GM19240 (cell line): ENCODE measurements at regions not wholly inside any gene's neighbourhood (a gene's known extent, or its start where the extent isn't known, plus 50 kb on each side); places are given as distances from the start of the nearest gene placed in this dataset.
"Not testable (repeated sequence)": the region's sequence is repeated elsewhere in the genome, so short reads cannot be mapped to it uniquely, and the experiment has no call there.

Experiments used
- DNase-seq: peaks from one replicate; pipeline ENCODE4 v3.0.0; 2011; ENCODE audit warnings: low spot score; ENCODE audit not compliant: insufficient read length

- DNase-seq: no peak
Observed at GRCh38 chr2:76027761-76028160, 317.0 kb upstream of the GCFC2 start.

DNA sequence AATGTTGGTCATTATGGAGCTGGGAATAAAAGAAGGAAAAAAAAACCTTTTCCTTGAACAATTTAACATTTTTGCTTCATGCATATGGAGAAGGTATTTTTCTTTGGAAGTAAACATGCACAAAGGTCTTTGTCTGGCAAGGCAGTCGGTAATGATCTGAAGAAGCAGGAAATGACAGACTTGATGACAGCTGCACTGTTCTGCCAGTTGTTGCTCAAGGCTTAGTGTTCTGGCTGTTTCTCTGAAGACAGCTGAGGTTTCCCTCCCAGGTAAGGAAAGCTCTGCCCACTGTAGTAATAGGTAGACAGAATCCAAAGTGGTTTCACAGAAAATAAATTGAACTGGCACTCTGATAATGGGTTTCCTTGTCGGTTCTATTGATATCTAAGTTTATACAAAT is 308.4 kb upstream of the GCFC2 start:
- no peak for DNase-seq

GRCh38 chr2:76009484-76009883 is 298.8 kb upstream of the GCFC2 start:
- DNase-seq: no peak

DNA sequence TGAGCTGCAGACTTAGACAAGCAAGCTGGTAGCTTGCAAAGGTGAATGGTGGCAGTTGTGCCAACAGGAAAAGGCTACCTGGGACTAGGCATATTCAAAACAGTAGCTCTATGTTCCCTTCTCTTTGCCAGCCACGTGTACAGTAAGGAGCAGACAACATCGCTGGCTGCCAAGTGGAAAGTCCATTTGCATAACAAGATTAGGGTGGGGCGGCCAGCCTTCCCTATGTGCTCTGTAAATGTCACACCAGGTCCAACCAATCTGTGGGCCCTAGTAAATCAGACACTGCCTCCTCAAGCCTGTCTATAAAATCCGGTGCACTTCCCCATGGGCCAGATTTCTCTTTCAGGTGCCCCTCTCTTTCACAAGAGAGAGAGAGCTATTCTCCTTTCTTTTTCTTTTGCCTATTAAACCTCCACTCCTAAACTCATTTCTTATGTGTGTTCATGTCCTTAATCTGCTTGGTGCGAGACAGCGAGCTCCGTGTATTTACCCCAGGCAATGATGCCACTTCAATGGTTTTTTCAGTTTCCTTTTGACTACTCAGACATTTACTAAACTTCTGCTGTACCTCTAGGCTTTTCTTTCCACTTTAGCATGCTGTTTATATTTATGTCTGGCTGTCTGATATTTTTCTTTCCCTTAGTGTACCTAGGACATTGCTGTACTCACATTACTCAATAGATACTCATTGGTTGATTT is 297.4 kb upstream of the GCFC2 start:
- DNase-seq: no peak

DNA sequence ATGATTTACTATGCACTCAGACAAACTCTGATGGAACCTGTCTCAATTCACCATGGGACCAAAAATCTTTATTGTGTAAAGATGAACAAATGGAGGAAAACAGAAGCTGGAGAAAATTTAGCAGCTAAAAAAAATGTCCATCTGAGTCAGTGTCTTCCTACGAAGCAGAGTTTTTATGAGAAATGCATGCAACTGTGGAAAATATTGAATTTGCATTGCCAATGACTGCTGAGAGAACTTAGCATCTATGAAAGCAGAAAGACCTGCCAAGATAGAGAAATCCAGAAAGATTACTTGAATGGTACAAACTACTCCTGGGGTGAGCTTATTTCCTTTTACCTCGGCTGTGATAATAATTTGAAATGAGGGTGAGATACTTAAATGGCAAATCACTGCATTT is 289.7 kb upstream of the GCFC2 start:
- DNase-seq: no peak

GRCh38 chr2:75998451-75998850 is 287.7 kb upstream of the GCFC2 start:
- DNase-seq: no peak

DNA sequence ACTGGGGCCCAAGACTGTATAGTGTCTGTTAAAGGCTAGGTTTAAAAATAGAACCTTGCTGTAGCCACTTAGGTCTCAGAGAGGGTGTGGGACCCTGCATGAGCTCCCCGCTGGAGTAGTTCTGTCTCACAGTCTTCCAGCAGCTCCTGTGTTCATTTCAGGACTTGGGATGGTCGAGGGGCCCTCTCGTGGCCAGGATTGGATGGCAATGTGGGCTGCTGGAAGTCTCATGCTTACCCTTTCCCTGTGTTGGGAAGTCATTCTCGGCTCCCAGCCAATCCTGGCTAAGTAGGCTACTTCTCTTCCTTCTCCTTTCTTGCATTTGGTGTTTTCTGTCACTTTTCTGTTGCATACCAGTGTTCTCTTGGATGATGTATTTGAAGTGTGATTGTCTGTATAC is 284.0 kb upstream of the GCFC2 start:
- DNase-seq: no peak

DNA sequence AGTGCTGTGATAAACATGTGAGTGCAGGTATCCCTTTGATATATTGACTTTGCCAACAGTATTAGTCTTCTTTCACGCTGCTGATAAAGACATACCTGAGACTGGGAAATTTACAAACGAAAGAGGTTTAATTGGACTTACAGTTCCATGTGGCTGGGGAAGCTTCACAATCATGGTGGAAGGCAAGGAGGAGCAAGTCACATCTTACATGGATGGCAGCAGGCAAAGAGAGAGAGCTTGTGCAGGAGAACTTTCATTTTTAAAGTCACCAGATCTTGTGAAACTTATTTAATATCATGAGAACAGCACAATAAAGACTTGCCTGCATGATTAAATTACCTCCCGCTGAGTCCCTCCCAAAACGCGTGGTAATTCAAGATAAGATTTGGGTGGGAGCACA is 277.9 kb upstream of the GCFC2 start:
- DNase-seq: not testable (repeated sequence)

- DNase-seq: no peak
Observed at GRCh38 chr2:75986617-75987016, 275.9 kb upstream of the GCFC2 start.

GRCh38 chr2:75982719-75983118 is 272.0 kb upstream of the GCFC2 start:
- no peak for DNase-seq

DNA sequence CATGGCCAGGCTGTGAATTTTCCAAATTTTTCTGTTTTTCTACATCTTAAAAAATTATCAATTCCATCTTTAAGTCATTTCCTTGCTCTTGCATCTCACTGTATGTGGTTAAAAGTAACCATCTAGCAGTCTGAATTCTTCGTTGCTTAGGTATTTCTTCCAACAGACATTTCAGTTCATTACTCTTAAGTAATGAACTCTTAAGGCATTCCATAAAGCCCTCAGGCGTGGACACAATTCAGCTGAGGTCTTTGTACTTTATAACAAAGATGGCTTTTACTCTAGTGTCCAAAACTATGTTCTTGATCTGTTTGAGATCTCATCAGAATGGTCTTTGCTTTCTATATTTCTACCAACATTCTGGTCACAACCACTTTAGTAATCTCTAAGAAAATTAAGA is 253.9 kb upstream of the GCFC2 start:
- DNase-seq: no peak

DNA sequence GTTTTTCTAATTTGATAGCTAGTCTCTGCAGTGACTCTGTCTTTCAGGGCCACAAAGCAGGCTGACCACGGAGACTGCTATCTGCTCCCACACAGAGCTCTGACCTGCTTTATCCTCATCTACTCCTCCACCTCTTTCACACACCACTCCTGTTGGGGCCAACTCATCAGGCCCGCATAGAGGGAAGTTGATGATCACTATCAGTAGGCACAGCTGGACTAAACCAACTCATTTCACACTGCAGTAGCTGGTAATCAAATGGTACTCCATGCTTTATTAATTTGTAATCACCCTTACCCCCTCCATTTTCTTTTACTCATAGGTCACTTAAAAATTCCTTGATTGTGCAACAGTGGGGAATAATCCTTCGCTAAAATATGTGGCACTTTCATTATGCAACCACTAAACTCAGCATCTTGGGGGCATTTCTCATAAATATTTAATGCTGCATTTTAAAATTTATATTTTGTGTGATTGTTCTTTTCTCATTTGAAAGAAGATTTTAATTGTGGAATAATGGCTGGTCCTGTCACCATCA is 249.8 kb upstream of the GCFC2 start:
- no peak for DNase-seq

GRCh38 chr2:75959724-75960471 is 249.2 kb upstream of the GCFC2 start:
- DNase-seq: no peak

DNA sequence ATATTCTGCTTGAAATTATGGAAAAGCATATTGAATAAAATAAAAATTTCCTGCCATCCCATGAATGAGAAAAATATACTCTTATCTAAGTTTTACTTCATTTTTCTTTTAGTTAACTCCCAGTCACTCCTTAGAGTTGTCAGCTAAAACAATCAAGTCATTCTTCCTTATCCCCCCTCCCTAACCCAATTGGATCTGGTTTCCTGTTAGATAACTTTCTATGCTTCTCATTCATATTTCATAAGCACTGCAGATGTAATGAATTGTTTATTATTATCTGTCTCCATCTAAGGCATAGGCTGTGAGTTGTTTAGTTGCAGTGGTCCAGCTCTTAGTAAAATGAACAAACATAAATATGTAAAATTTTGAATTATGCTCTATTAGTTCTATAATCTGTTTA is 244.0 kb upstream of the GCFC2 start:
- DNase-seq: no peak

- no peak for DNase-seq
Observed at GRCh38 chr2:75952173-75952572, 241.5 kb upstream of the GCFC2 start.

GRCh38 chr2:75949385-75950030 is 238.8 kb upstream of the GCFC2 start:
- DNase-seq: no peak

- no peak for DNase-seq
Observed at GRCh38 chr2:75936311-75936710, 225.6 kb upstream of the GCFC2 start.

GRCh38 chr2:75932996-75933395 is 222.3 kb upstream of the GCFC2 start:
- no peak for DNase-seq

DNA sequence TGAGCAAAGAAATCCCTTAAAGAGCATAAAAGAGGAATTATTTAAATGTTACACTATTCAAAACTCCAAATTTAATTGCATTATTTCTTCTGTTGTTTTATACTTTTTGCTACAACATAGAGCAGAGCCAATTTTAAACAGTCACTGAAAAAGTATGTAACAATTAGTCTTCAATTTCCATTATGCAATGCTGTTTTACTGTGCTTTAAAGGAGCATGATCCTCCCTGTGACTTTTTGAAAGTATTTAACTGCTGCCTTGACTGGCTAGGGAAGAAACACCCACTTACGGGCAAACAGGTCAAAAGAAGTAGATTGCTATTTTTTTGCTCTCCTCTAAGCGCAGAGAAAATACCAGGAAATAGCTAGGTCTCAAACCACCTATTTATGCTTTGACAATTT is 217.4 kb upstream of the GCFC2 start:
- no peak for DNase-seq

GRCh38 chr2:75925331-75926024 is 214.8 kb upstream of the GCFC2 start:
- no peak for DNase-seq

GRCh38 chr2:75922191-75922590 is 211.5 kb upstream of the GCFC2 start:
- DNase-seq: no peak
